ENCODE measurements at regions not wholly inside any gene's neighbourhood (a gene's known extent, or its start where the extent isn't known, plus 50 kb on each side); places are given as distances from the start of the nearest gene placed in this dataset.

DNA sequence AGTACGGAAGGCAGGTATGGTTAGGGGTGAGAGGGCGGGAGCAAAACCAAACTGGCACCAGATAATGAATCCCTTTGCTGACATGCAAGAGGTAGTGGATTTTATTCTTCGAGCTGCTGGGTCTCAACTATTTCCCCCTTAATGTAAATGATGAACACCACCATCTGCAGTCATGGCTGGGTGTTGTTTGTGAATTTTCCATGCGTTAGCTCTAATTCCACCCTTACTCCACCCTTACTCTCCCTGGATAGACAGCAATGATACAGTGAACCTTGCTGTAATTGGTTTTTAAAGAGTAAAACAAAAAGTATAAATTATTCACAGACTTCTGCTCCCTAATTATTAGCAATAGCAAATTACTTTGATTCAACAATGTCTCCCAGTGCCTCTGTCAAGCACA lies 74.5 kb upstream of the PDE1C start:
- Mint-ChIP-seq H3K4me3 (no peak overlapping the region), H3K27me3 (no peaks in the 10 kb centered on the region), H3K4me1 (no peaks in the 10 kb centered on the region), H3K36me3 (no peaks in the 10 kb centered on the region), H3K27ac (no peak overlapping the region), H3K9me3 (no peaks in the 10 kb centered on the region)
- no peak for ATAC-seq

DNA sequence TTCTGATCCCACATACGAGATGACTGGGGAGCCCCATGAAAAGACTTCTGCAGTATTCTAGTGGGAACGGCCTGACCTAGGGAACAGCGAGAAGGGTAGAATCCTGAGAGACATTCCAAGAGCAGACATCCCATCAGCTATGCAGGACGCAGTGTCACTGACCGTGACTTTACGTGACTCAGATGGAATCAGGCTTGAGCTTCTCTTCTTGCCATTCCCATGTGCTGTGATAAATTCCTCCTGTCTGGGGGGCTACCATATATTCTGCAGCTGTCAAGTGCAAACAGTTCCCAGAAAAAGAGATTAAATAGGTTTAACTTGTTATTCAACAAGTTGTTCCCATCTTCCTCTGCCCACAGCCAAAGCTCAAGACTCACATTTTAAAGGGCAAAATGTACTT lies 73.1 kb upstream of the PDE1C start:
- no peaks in the 10 kb centered on the region for H3K36me3 Mint-ChIP-seq
- H3K4me3 Mint-ChIP-seq, result no peak overlapping the region
- H3K27me3 Mint-ChIP-seq, result no peaks in the 10 kb centered on the region
- H3K4me1 Mint-ChIP-seq, result no peaks in the 10 kb centered on the region
- H3K9me3 Mint-ChIP-seq, result no peaks in the 10 kb centered on the region
- no peak overlapping the region for H3K27ac Mint-ChIP-seq
- ATAC-seq, result no peak

DNA sequence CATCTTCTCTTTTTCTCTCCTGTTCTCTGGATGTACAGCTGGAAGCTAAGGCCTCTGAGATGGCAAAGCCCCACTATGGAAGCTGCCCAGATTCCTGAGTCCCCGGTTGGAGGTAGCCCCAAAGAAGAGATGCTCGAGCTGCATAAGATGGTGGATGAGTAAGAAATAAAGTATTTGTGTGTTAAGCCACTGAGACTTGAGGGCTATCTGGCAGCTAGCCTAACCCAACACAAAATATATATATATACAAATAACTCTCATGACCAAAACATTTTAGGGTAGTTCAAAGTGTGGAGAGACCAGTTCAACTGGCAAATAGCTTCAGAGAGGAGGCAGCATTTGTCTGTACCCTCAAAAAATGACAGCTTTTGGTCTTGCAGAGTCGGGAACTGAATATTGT lies 72.4 kb upstream of the PDE1C start:
- H3K4me1 Mint-ChIP-seq, result no peaks in the 10 kb centered on the region
- H3K9me3 Mint-ChIP-seq, result no peaks in the 10 kb centered on the region
- no peaks in the 10 kb centered on the region for H3K27me3 Mint-ChIP-seq
- no peaks in the 10 kb centered on the region for H3K36me3 Mint-ChIP-seq
- ATAC-seq, result no peak
- H3K4me3 Mint-ChIP-seq, result no peak overlapping the region
- no peak overlapping the region for H3K27ac Mint-ChIP-seq

DNA sequence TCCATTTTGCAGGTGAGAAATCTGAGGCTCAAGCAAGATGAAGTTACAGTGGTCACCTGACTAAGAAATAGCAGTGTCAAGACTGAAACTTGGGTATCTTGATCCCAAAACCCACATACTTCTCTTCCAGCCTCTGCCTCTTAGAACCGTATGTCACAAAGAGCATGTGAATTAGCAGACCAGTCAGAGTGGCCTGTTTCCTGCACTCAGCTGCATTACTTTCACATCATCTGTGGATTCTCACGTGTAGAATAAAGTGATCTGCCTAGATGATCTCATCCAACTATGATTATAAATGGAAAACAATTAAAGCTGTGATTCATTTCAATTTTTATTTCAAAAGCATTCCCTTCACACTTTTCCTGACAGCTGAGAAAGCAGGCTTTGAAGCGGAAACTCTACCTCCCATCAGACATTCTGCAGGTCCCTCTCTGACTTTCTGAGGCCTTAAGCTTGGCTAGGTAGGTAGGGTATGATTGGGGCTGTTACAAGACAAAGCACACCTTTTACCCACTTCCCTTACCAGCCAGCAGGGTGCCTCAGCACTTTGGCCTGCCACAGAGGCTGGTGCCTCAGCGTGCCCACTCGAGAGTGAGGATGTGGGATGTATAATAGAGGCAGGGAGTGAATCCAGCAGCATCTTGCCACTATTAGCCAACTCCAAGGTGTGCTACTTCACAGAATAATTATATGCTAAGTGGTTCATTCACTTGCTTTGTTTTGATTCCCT lies 70.2 kb upstream of the PDE1C start:
- H3K27me3 Mint-ChIP-seq, result no peaks in the 10 kb centered on the region
- no peaks in the 10 kb centered on the region for H3K4me1 Mint-ChIP-seq
- no peak overlapping the region for H3K27ac Mint-ChIP-seq
- H3K4me3 Mint-ChIP-seq, result no peak overlapping the region
- no peak for ATAC-seq
- no peaks in the 10 kb centered on the region for H3K36me3 Mint-ChIP-seq
- H3K9me3 Mint-ChIP-seq, result no peaks in the 10 kb centered on the region

DNA sequence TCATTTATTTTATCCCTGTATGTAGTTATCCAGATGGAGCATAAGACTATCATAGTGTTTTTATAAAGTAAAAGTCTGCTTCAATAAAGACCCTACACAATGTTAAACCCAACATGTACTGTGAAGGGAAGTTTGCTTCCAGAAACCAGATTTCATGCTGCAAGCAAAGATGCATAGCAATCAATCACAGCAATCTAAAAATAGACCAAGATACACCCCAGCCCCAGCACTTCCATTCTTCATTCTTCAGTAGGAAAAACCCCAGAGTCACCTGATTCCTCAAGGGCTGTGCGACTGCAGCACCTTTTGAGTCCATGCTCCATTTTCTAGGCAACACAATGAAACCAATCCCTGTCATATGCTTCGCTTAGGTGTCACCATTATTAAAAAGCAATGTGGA lies 66.9 kb upstream of the PDE1C start:
- H3K36me3 Mint-ChIP-seq, result no peaks in the 10 kb centered on the region
- no peak overlapping the region for H3K4me3 Mint-ChIP-seq
- H3K4me1 Mint-ChIP-seq, result no peaks in the 10 kb centered on the region
- ATAC-seq, result no peak
- peaks cover 10% of the 10 kb centered on the region for H3K9me3 Mint-ChIP-seq
- no peak overlapping the region for H3K27ac Mint-ChIP-seq
- H3K27me3 Mint-ChIP-seq, result no peaks in the 10 kb centered on the region

DNA sequence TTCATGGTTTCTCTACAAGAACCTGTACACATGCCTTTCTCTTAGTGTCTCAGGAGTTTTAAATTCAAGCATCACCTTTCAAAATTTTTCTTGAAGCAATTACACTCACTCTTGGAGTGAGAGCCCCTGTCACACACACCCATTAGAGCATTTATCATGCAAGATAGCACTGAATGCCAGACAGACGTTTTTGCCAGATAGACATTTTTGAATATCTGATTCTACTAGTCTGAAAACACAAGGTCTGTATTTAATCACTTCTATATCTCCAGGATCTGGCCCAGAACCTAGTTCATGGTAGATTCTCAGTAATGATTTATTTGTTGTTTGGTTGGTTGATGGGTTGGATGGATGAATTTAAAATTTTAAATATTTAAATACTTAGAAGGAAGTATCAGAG lies 60.9 kb upstream of the PDE1C start:
- no peak for ATAC-seq
- H3K9me3 Mint-ChIP-seq, result peaks cover 13% of the 10 kb centered on the region
- no peaks in the 10 kb centered on the region for H3K4me1 Mint-ChIP-seq
- H3K27me3 Mint-ChIP-seq, result no peaks in the 10 kb centered on the region
- H3K27ac Mint-ChIP-seq, result no peak overlapping the region
- no peak overlapping the region for H3K4me3 Mint-ChIP-seq
- no peaks in the 10 kb centered on the region for H3K36me3 Mint-ChIP-seq

DNA sequence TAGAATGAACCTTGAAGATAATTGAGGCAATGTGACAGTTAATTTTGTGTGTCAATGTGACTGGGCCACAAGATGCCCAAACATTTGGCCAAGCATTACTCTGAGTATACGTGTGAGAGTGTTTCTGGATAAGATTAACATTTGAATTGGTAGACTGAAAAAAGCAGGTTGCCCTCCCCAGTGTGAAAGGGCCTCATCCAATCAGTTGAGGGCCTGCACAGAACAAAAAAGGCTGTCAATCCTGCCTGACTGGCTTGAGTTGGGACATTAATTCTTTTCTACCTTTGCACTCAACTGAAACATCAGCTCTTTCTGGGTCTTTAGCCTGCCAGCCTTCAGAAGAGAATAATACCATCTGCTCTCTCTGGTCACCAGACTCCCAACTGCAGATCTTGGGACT lies 56.6 kb upstream of the PDE1C start:
- no peak overlapping the region for H3K27ac Mint-ChIP-seq
- no peaks in the 10 kb centered on the region for H3K27me3 Mint-ChIP-seq
- H3K9me3 Mint-ChIP-seq, result peaks cover 12% of the 10 kb centered on the region
- H3K36me3 Mint-ChIP-seq, result no peaks in the 10 kb centered on the region
- H3K4me1 Mint-ChIP-seq, result no peaks in the 10 kb centered on the region
- no peak for ATAC-seq
- H3K4me3 Mint-ChIP-seq, result no peak overlapping the region

Data from stimulated activated memory B cell treated with anti-CD40 and anti-IgM and Interleukin-4, amounts not matched to agents 10 μg/mL and 1 μg/mL and 100 μg/mL, for 72 hours (primary cell).